NB4 (cell line): ENCODE measurements at regions not wholly inside any gene's neighbourhood (a gene's known extent, or its start where the extent isn't known, plus 50 kb on each side); places are given as distances from the start of the nearest gene placed in this dataset.

Experiments used
- CTCF ChIP-seq: IDR thresholded peaks from one replicate; pipeline ENCODE4 v1.5.1; 2012; ENCODE audit warnings: low read depth, low read length
- MAX ChIP-seq: IDR thresholded peaks from 2 replicates; pipeline ENCODE4 v1.6.1; 2011; ENCODE audit warnings: low read depth, low read length
- MYC ChIP-seq: IDR thresholded peaks from 2 replicates; pipeline ENCODE4 v1.6.1; 2011; ENCODE audit warnings: low read depth, low read length
- POLR2A ChIP-seq: IDR thresholded peaks from 2 replicates; pipeline ENCODE4 v1.6.1; 2011; ENCODE audit warnings: mild to moderate bottlenecking; ENCODE audit not compliant: insufficient read length; ENCODE audit errors: extremely low read depth

- TF ChIP-seq CTCF, result no peak
- TF ChIP-seq POLR2A, result no peak
- TF ChIP-seq MYC, result no peak
- no peak for TF ChIP-seq MAX
Observed at GRCh38 chr1:232280910-232281309, 349.0 kb downstream of the SIPA1L2 start.
